Right forelimb (tissue), 1 donor: ENCODE measurements at regions not wholly inside any gene's neighbourhood (a gene's known extent, or its start where the extent isn't known, plus 50 kb on each side); places are given as distances from the start of the nearest gene placed in this dataset.
"Not testable (repeated sequence)": the region's sequence is repeated elsewhere in the genome, so short reads cannot be mapped to it uniquely, and the experiment has no call there.

Experiments used
- DNase-seq: peaks from one replicate; pipeline ENCODE4 v3.0.0-alpha.2; 2018

- no peak for DNase-seq
Measured at GRCh38 chr20:5492937-5493336, 117.9 kb downstream of the GPCPD1 start.

- DNase-seq, result no peak
Measured at GRCh38 chr20:5491455-5491854, 119.4 kb downstream of the GPCPD1 start.

- DNase-seq, result no peak
Measured at GRCh38 chr20:5489601-5490000, 121.2 kb downstream of the GPCPD1 start.

- DNase-seq, result no peak
Measured at GRCh38 chr20:5488823-5489222, 122.0 kb downstream of the GPCPD1 start.

GRCh38 chr20:5486377-5487054 lies 124.3 kb downstream of the GPCPD1 start:
- no peak for DNase-seq

- DNase-seq, result no peak
Measured at GRCh38 chr20:5484926-5485325, 125.9 kb downstream of the GPCPD1 start.

- DNase-seq, result no peak
Measured at GRCh38 chr20:5484346-5484745, 126.5 kb downstream of the GPCPD1 start.

- DNase-seq, result no peak
Measured at GRCh38 chr20:5482791-5483190, 128.0 kb downstream of the GPCPD1 start.

- DNase-seq, result no peak
Measured at GRCh38 chr20:5481872-5482271, 128.9 kb downstream of the GPCPD1 start.

- DNase-seq, result no peak
Measured at GRCh38 chr20:5480824-5481600, 129.8 kb downstream of the GPCPD1 start.

- DNase-seq, result no peak
Measured at GRCh38 chr20:5474646-5475550, 135.9 kb downstream of the GPCPD1 start.

- not testable (repeated sequence) for DNase-seq
Measured at GRCh38 chr20:5471866-5472265, 138.9 kb downstream of the GPCPD1 start.

- DNase-seq, result no peak
Measured at GRCh38 chr20:5471368-5471767, 139.4 kb downstream of the GPCPD1 start.

- no peak for DNase-seq
Measured at GRCh38 chr20:5470943-5471342, 139.9 kb downstream of the GPCPD1 start.

GRCh38 chr20:5470458-5470857 lies 140.3 kb downstream of the GPCPD1 start:
- DNase-seq, result no peak

- no peak for DNase-seq
Measured at GRCh38 chr20:5469111-5469510, 141.7 kb downstream of the GPCPD1 start.

- no peak for DNase-seq
Measured at GRCh38 chr20:5467086-5467485, 143.7 kb downstream of the GPCPD1 start.

- no peak for DNase-seq
Measured at GRCh38 chr20:5465604-5465927, 145.2 kb downstream of the GPCPD1 start.

GRCh38 chr20:5464901-5465603 lies 145.8 kb downstream of the GPCPD1 start:
- no peak for DNase-seq

- DNase-seq, result no peak
Measured at GRCh38 chr20:5463007-5463686, 146.4 kb upstream of the PROKR2 start.

GRCh38 chr20:5453745-5454144 lies 137.0 kb upstream of the PROKR2 start:
- DNase-seq, result not testable (repeated sequence)

GRCh38 chr20:5453316-5453715 lies 136.6 kb upstream of the PROKR2 start:
- not testable (repeated sequence) for DNase-seq
